Bronchial epithelial cell (primary cell): ENCODE measurements at regions not wholly inside any gene's neighbourhood (a gene's known extent, or its start where the extent isn't known, plus 50 kb on each side); places are given as distances from the start of the nearest gene placed in this dataset.
"Not testable (repeated sequence)": the region's sequence is repeated elsewhere in the genome, so short reads cannot be mapped to it uniquely, and the experiment has no call there.

ENCODE experiments used
- DNase-seq: peaks from one replicate; pipeline ENCODE4 v3.0.0-alpha.2; 2010; ENCODE audit warnings: low read depth
- FAIRE-seq: peaks from 2 replicates; lab custom pipeline; 2011; peaks lifted over from hg19 to GRCh38; lab: Jason Lieb, UNC
- H3K27me3 ChIP-seq: 2 replicates; pipeline ENCODE4 v1.5.1; 2011; ENCODE audit warnings: low read length; ENCODE audit not compliant: control insufficient read depth, insufficient read depth
- H3K36me3 ChIP-seq: 2 replicates; pipeline ENCODE4 v1.5.1; 2011; ENCODE audit warnings: low read length; ENCODE audit not compliant: control insufficient read depth, insufficient read depth
- H3K4me3 ChIP-seq: 2 replicates; pipeline ENCODE4 v1.5.1; 2011; ENCODE audit warnings: mild to moderate bottlenecking, low read depth, low read length, control low read depth
- TF ChIP-seq, protein P1 (sequence below): IDR thresholded peaks from 2 replicates; pipeline ENCODE4 v1.5.1; 2011; ENCODE audit warnings: mild to moderate bottlenecking, moderate library complexity, low read length, control low read depth, inconsistent platforms; ENCODE audit not compliant: insufficient read depth, severe bottlenecking

DNA sequence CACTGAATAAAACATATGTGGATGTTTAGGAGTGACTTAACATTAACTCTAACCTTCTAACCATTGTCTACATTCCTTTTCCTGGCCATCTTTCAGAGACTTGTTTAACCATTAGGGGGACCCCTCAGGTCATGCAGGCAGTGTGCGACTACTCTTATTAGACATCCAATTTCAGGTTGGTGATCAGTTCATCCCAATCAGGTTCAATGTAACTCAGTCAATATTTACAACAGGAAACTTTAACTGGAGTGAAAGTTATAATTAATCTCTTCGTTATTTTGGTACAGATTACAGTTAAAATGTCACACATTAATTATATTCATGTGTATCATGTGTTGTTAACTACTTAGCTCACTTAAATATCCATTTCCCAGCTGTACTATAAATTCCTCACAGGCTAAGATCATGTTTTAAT, 68.8 kb upstream of the RGS1 start:
- Histone ChIP-seq H3K36me3 (no peaks in the 10 kb centered on the region), H3K27me3 (no peaks in the 10 kb centered on the region), H3K4me3 (no peak overlapping the region)
- FAIRE-seq (no peak), DNase-seq (no peak)
- TF ChIP-seq, protein P1, sequence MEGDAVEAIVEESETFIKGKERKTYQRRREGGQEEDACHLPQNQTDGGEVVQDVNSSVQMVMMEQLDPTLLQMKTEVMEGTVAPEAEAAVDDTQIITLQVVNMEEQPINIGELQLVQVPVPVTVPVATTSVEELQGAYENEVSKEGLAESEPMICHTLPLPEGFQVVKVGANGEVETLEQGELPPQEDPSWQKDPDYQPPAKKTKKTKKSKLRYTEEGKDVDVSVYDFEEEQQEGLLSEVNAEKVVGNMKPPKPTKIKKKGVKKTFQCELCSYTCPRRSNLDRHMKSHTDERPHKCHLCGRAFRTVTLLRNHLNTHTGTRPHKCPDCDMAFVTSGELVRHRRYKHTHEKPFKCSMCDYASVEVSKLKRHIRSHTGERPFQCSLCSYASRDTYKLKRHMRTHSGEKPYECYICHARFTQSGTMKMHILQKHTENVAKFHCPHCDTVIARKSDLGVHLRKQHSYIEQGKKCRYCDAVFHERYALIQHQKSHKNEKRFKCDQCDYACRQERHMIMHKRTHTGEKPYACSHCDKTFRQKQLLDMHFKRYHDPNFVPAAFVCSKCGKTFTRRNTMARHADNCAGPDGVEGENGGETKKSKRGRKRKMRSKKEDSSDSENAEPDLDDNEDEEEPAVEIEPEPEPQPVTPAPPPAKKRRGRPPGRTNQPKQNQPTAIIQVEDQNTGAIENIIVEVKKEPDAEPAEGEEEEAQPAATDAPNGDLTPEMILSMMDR: no peak

DNA sequence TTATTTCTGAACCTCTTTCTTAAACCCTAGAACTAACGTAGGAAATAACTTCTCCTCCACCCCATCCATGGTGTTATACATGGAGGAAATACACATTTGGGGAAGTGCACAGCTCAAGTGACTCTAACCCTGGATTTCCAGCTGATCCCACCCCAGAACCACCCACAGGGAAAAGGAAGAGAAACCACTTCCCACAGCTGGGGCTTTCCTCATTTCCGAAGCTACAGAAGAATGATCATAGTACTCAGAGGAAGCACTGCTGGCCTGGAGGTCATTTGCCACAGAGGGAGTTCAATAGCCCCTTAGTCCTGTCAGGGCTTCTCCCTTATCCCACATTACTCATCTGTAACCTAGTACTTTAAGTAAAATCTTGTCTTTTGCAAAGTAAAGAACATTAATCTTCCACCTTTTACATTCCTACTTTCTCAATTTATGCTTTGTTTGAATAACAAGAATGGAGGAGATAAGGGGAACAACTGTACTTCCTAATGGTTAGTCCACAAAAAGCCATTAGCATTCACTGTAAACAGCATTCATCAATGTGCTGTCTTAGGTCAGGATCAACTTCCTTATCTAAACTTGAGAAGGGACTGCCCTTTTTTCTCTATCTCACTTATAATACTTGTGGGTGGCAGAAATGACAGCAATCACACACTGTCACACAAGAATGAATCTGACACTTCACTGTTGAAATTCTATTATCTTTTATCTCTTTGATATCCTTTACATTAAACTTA, 63.0 kb upstream of the RGS1 start:
- no peaks in the 10 kb centered on the region for H3K36me3 ChIP-seq
- H3K27me3 ChIP-seq: no peaks in the 10 kb centered on the region
- TF ChIP-seq, protein P1: no peak
- no peak overlapping the region for H3K4me3 ChIP-seq
- DNase-seq: no peak
- FAIRE-seq: no peak

DNA sequence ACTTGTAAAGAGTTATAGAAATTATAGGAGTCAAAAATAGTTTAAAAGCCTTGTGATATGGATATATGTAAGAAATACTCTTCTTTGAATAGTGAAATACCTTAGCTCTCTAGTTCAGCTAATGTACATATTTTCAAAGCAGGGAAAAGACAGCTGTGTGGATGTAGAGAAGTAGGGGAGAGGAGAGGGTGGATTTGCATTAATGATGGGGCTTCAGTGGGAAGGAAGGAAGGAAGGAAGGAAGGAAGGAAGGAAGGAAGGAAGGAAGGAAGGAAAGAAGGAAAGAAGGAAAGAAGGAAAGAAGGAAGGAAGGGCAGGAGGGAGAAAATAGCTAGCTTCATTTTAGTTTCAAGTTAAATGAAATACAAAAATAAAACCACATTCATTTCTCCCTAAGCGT, 62.4 kb upstream of the RGS1 start:
- FAIRE-seq (no peak), DNase-seq (no peak)
- H3K36me3 ChIP-seq: no peaks in the 10 kb centered on the region
- no peaks in the 10 kb centered on the region for H3K27me3 ChIP-seq
- TF ChIP-seq, protein P1: no peak
- no peak overlapping the region for H3K4me3 ChIP-seq

DNA sequence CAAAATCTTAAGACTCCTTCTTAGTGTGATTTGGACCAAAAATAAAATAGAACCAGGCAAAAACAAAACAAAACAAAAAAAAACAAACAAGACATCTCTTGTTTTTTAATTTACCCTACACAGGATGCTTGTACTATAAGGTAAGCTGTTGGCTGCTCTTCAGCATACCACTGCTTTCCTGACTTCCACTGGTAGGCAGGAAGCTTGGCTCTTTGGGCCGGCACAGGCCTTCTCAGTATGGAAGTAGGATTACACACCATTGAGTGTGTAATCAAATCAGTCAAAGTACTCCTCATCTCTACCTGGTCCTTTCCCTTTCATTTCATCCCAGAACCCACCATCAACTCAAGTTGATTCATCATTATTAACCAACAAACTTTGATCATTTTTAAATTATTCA, 61.9 kb upstream of the RGS1 start:
- H3K36me3 ChIP-seq: no peaks in the 10 kb centered on the region
- FAIRE-seq: no peak

DNA sequence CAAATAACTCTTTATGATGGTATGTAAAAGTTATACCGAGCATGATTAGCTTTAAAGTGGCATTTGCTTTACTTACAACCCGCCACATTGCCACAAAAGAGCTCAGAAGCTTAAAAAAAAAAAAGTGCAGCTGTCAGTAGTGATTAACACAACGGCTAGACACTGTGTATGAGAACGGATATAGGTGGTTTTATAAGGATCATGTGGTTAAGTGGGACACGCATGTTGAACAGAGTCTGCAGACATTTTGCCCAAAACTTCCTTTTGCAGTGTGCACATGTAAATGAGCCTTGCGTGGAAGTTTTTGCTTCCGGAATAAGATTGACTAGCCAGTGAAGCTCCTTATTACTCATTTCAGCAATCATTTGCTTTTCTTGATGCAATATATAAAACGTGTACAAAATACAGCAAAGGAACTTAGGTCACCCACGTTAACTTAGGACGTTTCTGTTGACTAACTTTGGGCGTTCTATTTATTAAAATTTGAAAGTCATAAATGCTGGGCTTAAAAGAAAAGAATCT, 58.7 kb upstream of the RGS1 start:
- H3K4me3 ChIP-seq: no peak overlapping the region
- DNase-seq (peak; percentile 35), FAIRE-seq (no peak)
- no peaks in the 10 kb centered on the region for H3K27me3 ChIP-seq
- TF ChIP-seq, protein P1: no peak
- H3K36me3 ChIP-seq: no peaks in the 10 kb centered on the region

More for the DNA sequence above, 61.9 kb upstream of the RGS1 start:
- Histone ChIP-seq H3K27me3 (no peaks in the 10 kb centered on the region), H3K4me3 (no peak overlapping the region)
- TF ChIP-seq, protein P1: no peak
- DNase-seq: no peak

DNA sequence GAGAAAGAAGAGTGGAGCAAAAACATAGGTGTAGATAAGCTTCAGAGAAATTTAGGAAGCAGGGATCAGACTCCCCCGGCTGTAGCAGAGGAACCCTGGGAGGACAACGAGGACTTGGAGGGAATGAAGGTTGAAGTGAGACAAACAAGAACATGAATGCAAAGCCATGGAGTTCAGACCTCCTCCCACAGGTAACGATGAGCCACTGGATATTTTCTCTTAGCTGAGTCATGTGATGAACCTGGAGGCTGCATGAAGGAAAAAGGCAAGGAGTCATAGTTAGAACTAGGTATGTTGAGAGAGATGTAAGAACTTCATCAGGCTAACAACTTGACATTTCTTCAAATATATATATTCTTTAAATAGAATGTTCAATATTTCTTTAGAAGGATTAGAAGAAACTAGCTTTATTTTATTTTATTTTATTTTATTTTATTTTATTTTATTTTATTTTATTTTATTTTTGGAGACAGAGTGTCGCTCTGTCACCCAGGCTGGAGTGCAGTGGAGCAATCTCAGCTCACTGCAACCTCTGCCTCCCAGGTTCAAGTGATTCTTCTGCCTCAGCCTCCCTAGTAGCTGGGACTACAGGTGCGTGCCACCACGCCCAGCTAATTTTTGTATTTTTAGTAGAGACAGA, 57.7 kb upstream of the RGS1 start:
- H3K4me3 ChIP-seq, FAIRE-seq, H3K36me3 ChIP-seq, H3K27me3 ChIP-seq: not testable (repeated sequence)
- DNase-seq: peak; percentile 53
